Dermis microvascular lymphatic vessel endothelial cell (primary cell): ENCODE measurements at regions not wholly inside any gene's neighbourhood (a gene's known extent, or its start where the extent isn't known, plus 50 kb on each side); places are given as distances from the start of the nearest gene placed in this dataset.

Experiments used
- DNase-seq, 2 donors: peaks; one replicate each; pipeline versions ENCODE4 v3.0.0 to v3.0.0-alpha.2; 2010; ENCODE audit warnings: low read depth in 2 of 2

DNA sequence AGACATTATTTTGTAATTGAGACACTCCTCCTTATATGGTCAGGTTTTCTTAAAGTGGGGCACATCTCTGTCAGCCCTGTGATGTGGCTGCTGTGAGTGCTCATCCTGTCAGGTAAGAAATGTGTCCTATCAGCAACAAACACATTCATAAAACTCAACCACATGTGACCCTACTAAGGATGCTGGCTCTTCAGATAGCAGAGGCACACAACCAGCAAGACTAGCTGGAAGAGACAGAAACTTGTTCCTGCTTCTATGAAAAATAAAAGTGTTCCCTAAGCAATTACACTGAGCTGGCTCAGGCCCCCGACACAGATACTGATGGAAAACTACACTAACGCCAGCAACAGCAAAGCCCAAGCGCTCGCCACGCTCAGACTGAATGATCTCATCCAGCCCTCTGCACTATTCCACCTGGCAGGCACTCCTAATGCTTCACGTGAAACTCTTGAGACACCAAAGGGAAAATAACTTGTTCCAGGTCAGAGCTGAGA is 49.8 kb upstream of the CYP2D6 start:
- DNase-seq: no peak
